Ascending aorta (tissue), 2 donors: ENCODE measurements at regions not wholly inside any gene's neighbourhood (a gene's known extent, or its start where the extent isn't known, plus 50 kb on each side); places are given as distances from the start of the nearest gene placed in this dataset.

ENCODE experiments used
- DNase-seq, 2 donors: peaks; one replicate each; pipeline ENCODE4 v3.0.0-alpha.2; 2019; ENCODE audit warnings: low spot score in 2 of 2
- H3K27ac ChIP-seq, 2 donors: fragments of 200-600 bp; sonication (generic); one replicate each; pipeline ENCODE4 v1.5.1; 2016 to 2017; ENCODE audit warnings: mild to moderate bottlenecking in 1 of 2
- H3K27me3 ChIP-seq: fragments of 200-600 bp; sonication (generic); one replicate; pipeline ENCODE4 v1.5.1; 2017
- H3K36me3 ChIP-seq, 2 donors: fragments of 200-600 bp; sonication (generic); one replicate each; pipeline ENCODE4 v1.5.1; 2016
- H3K4me1 ChIP-seq, 2 donors: fragments of 200-600 bp; sonication (generic); one replicate each; pipeline ENCODE4 v1.5.1; 2016 to 2017; ENCODE audit warnings: mild to moderate bottlenecking in 1 of 2
- H3K4me3 ChIP-seq, 2 donors: fragments of 200-600 bp; sonication (generic); one replicate each; pipeline ENCODE4 v1.5.1; 2016 to 2017; ENCODE audit warnings: mild to moderate bottlenecking in 1 of 2
- H3K9me3 ChIP-seq, 2 donors: fragments of 200-600 bp; sonication (generic); one replicate each; pipeline ENCODE4 v1.5.1; 2016
- intact Hi-C: fragments of 100-400 bp; cut with DNase I; formaldehyde crosslinking; loops from one replicate; pipeline ENCODE4 v1.15.1; 2023
- TF ChIP-seq, protein P1 (sequence below), 3 experiments: fragments of 200-600 bp in 2 of 3; fragments of 450-650 bp in 1 of 3; sonication (generic) in 2 of 3; IDR thresholded peaks; one replicate each; pipeline ENCODE4 v1.5.1; 2016 to 2019; ENCODE audit warnings: antibody characterized with exemption in 3 of 3, mild to moderate bottlenecking in 1 of 3, moderate library complexity in 1 of 3

DNA sequence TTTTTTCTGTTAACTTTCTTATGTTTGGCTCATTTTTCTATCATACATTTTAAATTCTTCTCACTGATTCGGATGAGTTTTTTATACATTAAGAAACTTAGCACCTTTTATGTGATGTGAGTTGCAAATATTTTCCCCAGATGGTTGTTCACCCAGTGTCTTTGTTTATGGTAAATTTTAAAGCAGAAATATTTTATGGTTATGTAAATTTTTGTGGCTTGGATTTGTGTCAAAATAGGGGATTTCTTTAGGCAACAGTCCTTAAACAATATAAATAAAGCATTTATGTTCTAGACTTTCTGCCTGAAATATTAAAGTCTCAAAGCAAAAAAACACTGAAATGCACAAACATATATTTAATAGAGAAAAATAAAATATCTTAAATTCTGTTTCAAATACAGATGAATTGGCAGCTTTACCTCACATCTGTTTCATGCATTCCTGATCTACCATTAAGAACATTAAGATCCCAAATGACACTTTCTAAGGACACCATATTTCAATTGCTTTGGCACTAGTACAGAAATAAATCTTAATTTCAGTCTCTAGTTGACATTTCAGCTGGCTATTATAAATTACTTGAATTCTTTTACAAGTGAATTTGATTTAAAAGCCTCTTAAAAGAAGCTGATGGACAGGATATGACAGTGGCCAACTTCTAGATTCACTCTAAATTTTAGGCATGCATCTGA, 646.6 kb downstream of the HACE1 start:
- H3K27me3 ChIP-seq: no peaks in the 10 kb centered on the region
- intact Hi-C loops: no loop called here
- H3K9me3 ChIP-seq: no peaks in the 10 kb centered on the region
- H3K36me3 ChIP-seq: no peaks in the 10 kb centered on the region
- TF ChIP-seq, protein P1, sequence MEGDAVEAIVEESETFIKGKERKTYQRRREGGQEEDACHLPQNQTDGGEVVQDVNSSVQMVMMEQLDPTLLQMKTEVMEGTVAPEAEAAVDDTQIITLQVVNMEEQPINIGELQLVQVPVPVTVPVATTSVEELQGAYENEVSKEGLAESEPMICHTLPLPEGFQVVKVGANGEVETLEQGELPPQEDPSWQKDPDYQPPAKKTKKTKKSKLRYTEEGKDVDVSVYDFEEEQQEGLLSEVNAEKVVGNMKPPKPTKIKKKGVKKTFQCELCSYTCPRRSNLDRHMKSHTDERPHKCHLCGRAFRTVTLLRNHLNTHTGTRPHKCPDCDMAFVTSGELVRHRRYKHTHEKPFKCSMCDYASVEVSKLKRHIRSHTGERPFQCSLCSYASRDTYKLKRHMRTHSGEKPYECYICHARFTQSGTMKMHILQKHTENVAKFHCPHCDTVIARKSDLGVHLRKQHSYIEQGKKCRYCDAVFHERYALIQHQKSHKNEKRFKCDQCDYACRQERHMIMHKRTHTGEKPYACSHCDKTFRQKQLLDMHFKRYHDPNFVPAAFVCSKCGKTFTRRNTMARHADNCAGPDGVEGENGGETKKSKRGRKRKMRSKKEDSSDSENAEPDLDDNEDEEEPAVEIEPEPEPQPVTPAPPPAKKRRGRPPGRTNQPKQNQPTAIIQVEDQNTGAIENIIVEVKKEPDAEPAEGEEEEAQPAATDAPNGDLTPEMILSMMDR (IDR thresholded peaks at IDR 0.05): no peak
- no peak overlapping the region for H3K4me3 ChIP-seq
- no peaks in the 10 kb centered on the region for H3K4me1 ChIP-seq
- DNase-seq: no peak
- no peak overlapping the region for H3K27ac ChIP-seq

DNA sequence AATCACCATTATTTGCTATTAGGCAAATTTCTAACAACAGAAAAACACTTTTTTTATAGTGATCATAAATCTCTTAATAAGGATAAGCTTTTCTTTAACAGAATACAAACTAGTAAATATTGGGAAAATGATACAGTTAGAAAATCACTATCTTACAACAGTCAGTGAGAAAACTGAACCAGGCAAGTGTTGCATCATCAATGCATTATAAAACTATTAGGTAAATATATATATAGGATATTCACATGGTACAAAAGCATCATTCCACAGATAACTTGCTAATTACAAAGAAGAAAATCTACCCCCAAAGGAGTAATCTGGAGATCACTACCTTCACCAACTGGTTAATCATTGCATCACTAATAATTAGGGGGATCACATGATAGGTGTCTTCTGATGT, 652.1 kb downstream of the HACE1 start:
- no peaks in the 10 kb centered on the region for H3K27me3 ChIP-seq
- DNase-seq: no peak
- TF ChIP-seq, protein P1 (IDR thresholded peaks at IDR 0.05): no peak
- H3K4me3 ChIP-seq: no peak overlapping the region
- no peaks in the 10 kb centered on the region for H3K36me3 ChIP-seq
- H3K9me3 ChIP-seq: no peaks in the 10 kb centered on the region
- H3K27ac ChIP-seq: no peak overlapping the region
- no peaks in the 10 kb centered on the region for H3K4me1 ChIP-seq
- intact Hi-C loops: no loop called here

DNA sequence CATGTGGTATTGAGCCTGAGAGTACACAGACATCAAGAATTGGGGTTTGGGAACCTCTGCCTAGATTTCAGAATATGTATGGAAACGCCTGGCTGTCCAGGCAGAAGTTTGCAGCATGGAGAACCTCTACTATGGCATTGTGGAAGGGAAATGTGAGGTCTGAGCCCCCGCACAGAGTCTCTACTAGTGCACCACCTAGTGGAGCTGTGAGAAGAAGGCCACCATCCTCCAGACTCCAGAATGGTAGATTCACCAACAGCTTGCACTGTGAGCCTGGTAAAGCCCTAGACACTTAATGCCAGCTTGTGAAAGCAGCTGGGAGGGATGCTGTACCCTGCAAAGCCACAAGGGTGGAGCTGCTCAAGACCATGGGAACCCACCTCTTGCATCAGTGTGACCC, 658.2 kb downstream of the HACE1 start:
- H3K9me3 ChIP-seq: no peaks in the 10 kb centered on the region
- no peak for DNase-seq
- H3K4me1 ChIP-seq: no peaks in the 10 kb centered on the region
- intact Hi-C loops: no loop called here
- H3K27ac ChIP-seq: no peak overlapping the region
- H3K4me3 ChIP-seq: no peak overlapping the region
- TF ChIP-seq, protein P1 (IDR thresholded peaks at IDR 0.05): no peak
- no peaks in the 10 kb centered on the region for H3K36me3 ChIP-seq
- no peaks in the 10 kb centered on the region for H3K27me3 ChIP-seq

GRCh38 chr6:104187616-104188015, 672.1 kb downstream of the HACE1 start:
- Histone ChIP-seq H3K36me3 (no peaks in the 10 kb centered on the region), H3K4me3 (no peak overlapping the region), H3K4me1 (no peaks in the 10 kb centered on the region), H3K27me3 (no peaks in the 10 kb centered on the region), H3K27ac (no peak overlapping the region), H3K9me3 (peaks cover 0 to 9% of the 10 kb centered on the region in 2 donors)
- TF ChIP-seq, protein P1 (IDR thresholded peaks at IDR 0.05): no peak
- no peak for DNase-seq
- intact Hi-C loops: no loop called here

DNA sequence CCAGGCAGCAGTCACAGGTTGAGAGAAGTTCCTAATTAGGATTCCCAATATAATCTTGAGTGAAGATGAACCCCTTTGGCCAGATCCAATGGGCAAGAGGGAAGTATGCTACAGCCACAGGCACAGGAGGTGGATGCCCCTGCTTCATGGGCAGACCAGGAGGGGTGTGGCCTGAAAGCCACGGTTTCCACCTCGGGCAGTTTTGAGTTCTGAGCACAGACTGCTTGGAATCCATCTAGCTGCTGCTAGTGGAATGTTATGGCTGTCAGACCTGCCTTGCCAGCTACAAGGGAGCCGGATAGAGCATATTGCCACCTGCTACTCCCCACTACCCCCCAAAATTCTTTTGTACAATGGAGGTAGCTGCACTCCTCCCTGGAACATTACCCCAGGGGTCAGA, 672.9 kb downstream of the HACE1 start:
- Histone ChIP-seq H3K4me3 (no peak overlapping the region), H3K4me1 (no peaks in the 10 kb centered on the region), H3K9me3 (peaks cover 0 to 9% of the 10 kb centered on the region in 2 donors), H3K27ac (no peak overlapping the region), H3K36me3 (no peaks in the 10 kb centered on the region), H3K27me3 (no peaks in the 10 kb centered on the region)
- DNase-seq: no peak
- TF ChIP-seq, protein P1 (IDR thresholded peaks at IDR 0.05): no peak
- intact Hi-C loops: no loop called here
